Breast epithelium (tissue), 3 donors: ENCODE measurements at regions not wholly inside any gene's neighbourhood (a gene's known extent, or its start where the extent isn't known, plus 50 kb on each side); places are given as distances from the start of the nearest gene placed in this dataset.

Experiments
- POLR2A ChIP-seq: fragments of 450-650 bp; IDR thresholded peaks from one replicate; pipeline ENCODE4 v1.6.1; 2016; ENCODE audit warnings: antibody characterized with exemption, mild to moderate bottlenecking, moderate library complexity
- POLR2AphosphoS5 ChIP-seq, 3 donors: sonication (generic); formaldehyde crosslinking; IDR thresholded peaks; one replicate each; pipeline ENCODE4 v1.6.1; 2017; ENCODE audit warnings: antibody characterized with exemption in 3 of 3
- TF ChIP-seq, protein P1 (sequence below), 3 donors: fragments of 450-650 bp; IDR thresholded peaks; one replicate each; pipeline ENCODE4 v1.5.1; 2016 to 2017; ENCODE audit warnings: antibody characterized with exemption in 3 of 3, mild to moderate bottlenecking in 3 of 3, moderate library complexity in 3 of 3

DNA sequence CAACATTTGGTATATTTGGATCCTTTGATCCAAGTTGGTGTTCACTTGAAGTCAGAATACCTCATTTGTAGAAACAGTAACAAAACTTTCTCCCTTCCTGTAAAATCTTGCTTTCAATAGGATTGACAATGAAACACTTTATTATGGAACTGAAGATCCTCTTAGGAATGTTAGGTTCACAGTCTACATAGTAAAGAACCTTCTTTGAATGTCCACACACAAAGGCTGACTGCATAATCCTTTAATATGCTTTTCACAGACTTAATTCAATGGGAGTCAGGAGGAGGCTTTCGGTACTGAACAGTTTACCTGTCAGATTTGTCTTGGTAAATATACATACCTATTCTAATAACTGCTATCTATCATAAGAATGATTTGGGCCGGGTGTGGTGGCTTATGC lies 188.5 kb downstream of the SPRY1 start:
- TF ChIP-seq, protein P1, sequence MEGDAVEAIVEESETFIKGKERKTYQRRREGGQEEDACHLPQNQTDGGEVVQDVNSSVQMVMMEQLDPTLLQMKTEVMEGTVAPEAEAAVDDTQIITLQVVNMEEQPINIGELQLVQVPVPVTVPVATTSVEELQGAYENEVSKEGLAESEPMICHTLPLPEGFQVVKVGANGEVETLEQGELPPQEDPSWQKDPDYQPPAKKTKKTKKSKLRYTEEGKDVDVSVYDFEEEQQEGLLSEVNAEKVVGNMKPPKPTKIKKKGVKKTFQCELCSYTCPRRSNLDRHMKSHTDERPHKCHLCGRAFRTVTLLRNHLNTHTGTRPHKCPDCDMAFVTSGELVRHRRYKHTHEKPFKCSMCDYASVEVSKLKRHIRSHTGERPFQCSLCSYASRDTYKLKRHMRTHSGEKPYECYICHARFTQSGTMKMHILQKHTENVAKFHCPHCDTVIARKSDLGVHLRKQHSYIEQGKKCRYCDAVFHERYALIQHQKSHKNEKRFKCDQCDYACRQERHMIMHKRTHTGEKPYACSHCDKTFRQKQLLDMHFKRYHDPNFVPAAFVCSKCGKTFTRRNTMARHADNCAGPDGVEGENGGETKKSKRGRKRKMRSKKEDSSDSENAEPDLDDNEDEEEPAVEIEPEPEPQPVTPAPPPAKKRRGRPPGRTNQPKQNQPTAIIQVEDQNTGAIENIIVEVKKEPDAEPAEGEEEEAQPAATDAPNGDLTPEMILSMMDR (IDR thresholded peaks at IDR 0.05), result no peak
- TF ChIP-seq POLR2A (no peak), POLR2AphosphoS5 (IDR thresholded peaks at IDR 0.05) (no peak)
